ENCODE measurements at regions not wholly inside any gene's neighbourhood (a gene's known extent, or its start where the extent isn't known, plus 50 kb on each side); places are given as distances from the start of the nearest gene placed in this dataset.

DNA sequence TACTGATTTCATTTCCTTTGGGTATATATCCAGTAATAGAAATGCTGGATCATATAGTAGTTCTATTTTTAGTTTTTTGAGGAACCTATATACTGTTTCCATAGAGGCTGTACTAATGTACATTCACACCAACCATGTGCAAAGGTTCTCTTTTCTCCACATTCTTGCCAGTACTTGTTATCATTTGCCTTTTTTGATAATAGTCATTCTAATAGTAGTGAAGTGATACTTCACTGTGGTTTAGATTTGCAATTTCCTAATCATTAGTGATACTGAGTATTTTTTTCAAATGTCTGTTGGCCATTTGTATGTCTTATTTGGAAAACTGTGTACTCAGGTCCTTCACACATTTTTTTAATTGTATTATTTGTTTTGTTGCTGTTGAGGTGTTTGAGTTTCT, 148.2 kb upstream of the NAV3 start:
- H3K9ac ChIP-seq (ENCODE audit: low read length): no peak overlapping the region
- H3K27ac ChIP-seq (ENCODE audit: low read depth, low read length): no peak overlapping the region
- peaks cover 3% of the 10 kb centered on the region; the same call in 1 of the 2 replicates for H3K4me1 ChIP-seq (ENCODE audit: control insufficient read depth, insufficient read depth, low read length)
- H3K36me3 ChIP-seq (ENCODE audit: control insufficient read depth, insufficient read depth, low read length): no peaks in the 10 kb centered on the region
- no peak overlapping the region for H3K4me3 ChIP-seq (ENCODE audit: low read depth, low read length)
- H3K27me3 ChIP-seq (ENCODE audit: control insufficient read depth, insufficient read depth, low read length): no peaks in the 10 kb centered on the region
- H3K9me3 ChIP-seq (ENCODE audit: control insufficient read depth, insufficient read depth, low read depth, low read length): no peaks in the 10 kb centered on the region

DNA sequence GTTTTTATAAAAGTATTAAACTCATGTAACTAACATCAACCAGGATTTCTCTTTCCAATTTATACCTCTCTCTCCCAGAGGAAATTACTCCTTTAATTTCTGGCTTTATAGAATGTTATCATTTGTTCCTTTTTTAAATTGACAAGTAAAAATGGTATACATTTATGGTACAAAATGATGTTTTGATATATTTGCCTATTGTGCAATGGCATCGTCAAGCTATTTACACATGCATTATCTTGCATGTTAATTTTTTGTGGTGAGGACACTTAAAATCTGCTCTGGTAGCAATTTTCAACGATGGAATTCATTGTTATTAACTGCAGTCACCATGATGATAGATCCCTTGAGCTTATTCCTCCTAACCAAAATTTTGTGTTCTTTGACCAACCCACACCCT, 149.0 kb upstream of the NAV3 start:
- Histone ChIP-seq H3K27ac (ENCODE audit: low read depth, low read length) (no peak overlapping the region), H3K27me3 (ENCODE audit: control insufficient read depth, insufficient read depth, low read length) (no peaks in the 10 kb centered on the region), H3K4me1 (ENCODE audit: control insufficient read depth, insufficient read depth, low read length) (peaks cover 3% of the 10 kb centered on the region; the same call in 1 of the 2 replicates), H3K36me3 (ENCODE audit: control insufficient read depth, insufficient read depth, low read length) (no peaks in the 10 kb centered on the region), H3K9me3 (ENCODE audit: control insufficient read depth, insufficient read depth, low read depth, low read length) (no peaks in the 10 kb centered on the region), H3K4me3 (ENCODE audit: low read depth, low read length) (no peak overlapping the region), H3K9ac (ENCODE audit: low read length) (no peak overlapping the region)

DNA sequence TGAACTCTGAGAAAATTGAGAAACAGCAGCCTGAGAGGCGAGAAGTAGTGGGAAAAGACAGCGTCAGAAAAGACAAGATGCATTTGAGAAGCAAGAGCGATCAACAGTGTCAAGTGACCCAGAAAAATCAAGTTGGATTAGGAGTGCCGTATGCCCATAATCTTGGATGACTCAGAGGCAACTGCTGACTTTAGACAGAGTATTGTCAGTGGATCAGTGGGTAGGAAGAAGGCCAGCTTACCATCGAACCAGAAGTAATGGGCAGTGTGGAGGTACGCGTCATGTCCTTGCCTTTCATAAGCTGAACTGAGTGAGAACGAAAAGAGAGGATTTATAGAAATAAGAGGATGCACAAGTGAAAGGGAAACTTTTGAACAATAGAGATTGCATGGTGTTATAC, 151.0 kb upstream of the NAV3 start:
- Histone ChIP-seq H3K36me3 (ENCODE audit: control insufficient read depth, insufficient read depth, low read length) (no peaks in the 10 kb centered on the region), H3K9ac (ENCODE audit: low read length) (no peak overlapping the region), H3K27ac (ENCODE audit: low read depth, low read length) (no peak overlapping the region), H3K4me3 (ENCODE audit: low read depth, low read length) (no peak overlapping the region), H3K4me1 (ENCODE audit: control insufficient read depth, insufficient read depth, low read length) (no peaks in the 10 kb centered on the region), H3K27me3 (ENCODE audit: control insufficient read depth, insufficient read depth, low read length) (no peaks in the 10 kb centered on the region; the same call in 1 of the 2 replicates), H3K9me3 (ENCODE audit: control insufficient read depth, insufficient read depth, low read depth, low read length) (no peaks in the 10 kb centered on the region)

DNA sequence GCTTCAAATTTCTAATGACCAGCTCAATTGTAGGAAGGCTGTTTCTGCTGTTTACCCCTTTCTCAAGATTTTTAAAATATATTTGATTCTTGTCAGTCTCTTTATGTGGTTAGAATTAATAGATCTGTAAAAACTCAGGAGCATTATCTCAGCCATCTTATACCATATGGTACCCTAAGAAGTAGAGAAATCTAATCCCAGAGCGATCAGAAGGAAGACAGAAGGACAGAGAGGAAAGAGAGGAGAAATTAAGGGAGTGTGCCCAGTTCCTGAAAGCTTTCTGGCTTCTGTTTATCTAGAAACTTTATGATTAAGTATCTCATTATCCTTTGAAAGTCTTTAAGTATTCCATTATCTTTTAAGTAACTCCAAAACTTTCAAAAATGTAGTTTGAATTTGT, 152.1 kb upstream of the NAV3 start:
- no peaks in the 10 kb centered on the region; the same call in 1 of the 2 replicates for H3K27me3 ChIP-seq (ENCODE audit: control insufficient read depth, insufficient read depth, low read length)
- no peak overlapping the region for H3K4me3 ChIP-seq (ENCODE audit: low read depth, low read length)
- H3K4me1 ChIP-seq (ENCODE audit: control insufficient read depth, insufficient read depth, low read length): no peaks in the 10 kb centered on the region
- H3K9me3 ChIP-seq (ENCODE audit: control insufficient read depth, insufficient read depth, low read depth, low read length): no peaks in the 10 kb centered on the region
- no peak overlapping the region for H3K27ac ChIP-seq (ENCODE audit: low read depth, low read length)
- no peak overlapping the region for H3K9ac ChIP-seq (ENCODE audit: low read length)
- no peaks in the 10 kb centered on the region for H3K36me3 ChIP-seq (ENCODE audit: control insufficient read depth, insufficient read depth, low read length)

DNA sequence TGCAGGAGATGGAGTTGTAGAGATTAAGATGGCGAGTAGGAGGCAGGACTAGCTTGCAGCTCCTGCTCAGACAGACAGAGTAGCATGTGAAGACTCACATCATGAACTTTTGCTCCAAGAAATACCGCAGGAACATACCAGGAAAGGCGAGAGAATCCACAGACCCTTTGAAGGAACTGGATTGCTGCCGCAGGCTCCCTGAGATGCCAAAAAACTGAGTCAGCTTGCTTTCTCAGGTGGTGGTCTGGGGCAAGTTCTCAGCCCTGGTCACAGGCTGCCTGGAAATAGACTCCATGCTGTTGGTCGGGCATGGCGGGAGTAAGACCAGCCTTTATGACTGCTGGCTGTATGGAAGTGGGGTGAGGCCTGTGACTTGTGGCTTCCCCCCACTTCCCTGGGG, 163.6 kb upstream of the NAV3 start:
- H3K36me3 ChIP-seq (ENCODE audit: control insufficient read depth, insufficient read depth, low read length): no peaks in the 10 kb centered on the region
- H3K27me3 ChIP-seq (ENCODE audit: control insufficient read depth, insufficient read depth, low read length): no peaks in the 10 kb centered on the region
- no peak overlapping the region for H3K9ac ChIP-seq (ENCODE audit: low read length)
- no peaks in the 10 kb centered on the region; the same call in 1 of the 2 replicates for H3K4me1 ChIP-seq (ENCODE audit: control insufficient read depth, insufficient read depth, low read length)
- H3K27ac ChIP-seq (ENCODE audit: low read depth, low read length): no peak overlapping the region
- no peak overlapping the region for H3K4me3 ChIP-seq (ENCODE audit: low read depth, low read length)
- H3K9me3 ChIP-seq (ENCODE audit: control insufficient read depth, insufficient read depth, low read depth, low read length): no peaks in the 10 kb centered on the region

DNA sequence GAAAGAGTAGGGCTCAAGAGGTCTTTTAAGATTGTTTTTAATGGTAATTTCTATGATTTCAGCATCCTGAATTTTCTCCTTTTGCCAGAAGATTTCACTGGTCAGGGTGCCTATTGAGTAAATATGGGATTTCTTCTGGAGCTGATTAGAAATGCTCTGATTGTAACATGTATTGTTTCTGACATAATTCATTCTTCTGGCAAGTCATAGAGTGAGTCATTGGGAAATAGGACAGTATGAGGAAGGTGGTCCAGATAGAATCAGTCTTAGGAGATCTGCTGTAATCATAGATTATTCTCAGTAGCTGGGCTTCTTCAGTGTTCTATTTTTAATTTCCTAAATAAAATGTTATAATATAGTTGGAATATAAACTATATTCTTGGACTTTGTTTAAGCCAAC, 182.0 kb upstream of the NAV3 start:
- Histone ChIP-seq H3K4me1 (ENCODE audit: control insufficient read depth, insufficient read depth, low read length) (peaks cover 22% of the 10 kb centered on the region), H3K4me3 (ENCODE audit: low read depth, low read length) (no peak overlapping the region), H3K9ac (ENCODE audit: low read length) (no peak overlapping the region), H3K27me3 (ENCODE audit: control insufficient read depth, insufficient read depth, low read length) (no peaks in the 10 kb centered on the region), H3K9me3 (ENCODE audit: control insufficient read depth, insufficient read depth, low read depth, low read length) (no peaks in the 10 kb centered on the region), H3K36me3 (ENCODE audit: control insufficient read depth, insufficient read depth, low read length) (no peaks in the 10 kb centered on the region), H3K27ac (ENCODE audit: low read depth, low read length) (no peak overlapping the region)

DNA sequence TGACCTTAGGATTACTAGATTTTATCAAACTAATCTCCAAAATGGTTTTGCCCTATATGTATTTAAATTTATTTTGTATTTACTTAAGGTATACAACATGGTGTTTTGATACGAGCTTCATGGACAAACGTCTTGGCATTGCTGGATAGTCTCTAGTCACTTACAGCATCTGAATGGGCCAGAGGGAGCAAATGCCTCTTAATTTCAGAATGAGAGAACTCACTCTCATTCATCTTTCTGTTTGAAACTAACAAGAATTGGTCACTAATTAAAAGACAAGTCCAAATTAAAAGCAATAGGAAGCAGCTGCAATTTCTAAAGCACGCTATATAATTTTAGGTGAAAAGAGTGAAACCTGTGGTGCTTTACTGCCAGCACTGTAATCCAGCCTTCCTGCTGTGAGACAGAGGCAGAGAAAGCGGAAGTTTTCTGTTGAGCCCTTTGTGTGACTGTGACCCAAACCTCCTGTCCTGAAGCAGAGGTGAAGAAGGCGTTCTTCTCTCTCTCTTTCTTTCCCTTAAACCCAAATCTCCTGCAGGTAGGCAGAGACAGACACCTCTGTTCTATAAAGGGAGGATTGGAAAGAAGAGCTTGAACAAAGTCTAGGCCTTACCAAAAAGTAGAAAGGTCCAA, 184.6 kb upstream of the NAV3 start:
- H3K27me3 ChIP-seq (ENCODE audit: control insufficient read depth, insufficient read depth, low read length): no peaks in the 10 kb centered on the region

DNA sequence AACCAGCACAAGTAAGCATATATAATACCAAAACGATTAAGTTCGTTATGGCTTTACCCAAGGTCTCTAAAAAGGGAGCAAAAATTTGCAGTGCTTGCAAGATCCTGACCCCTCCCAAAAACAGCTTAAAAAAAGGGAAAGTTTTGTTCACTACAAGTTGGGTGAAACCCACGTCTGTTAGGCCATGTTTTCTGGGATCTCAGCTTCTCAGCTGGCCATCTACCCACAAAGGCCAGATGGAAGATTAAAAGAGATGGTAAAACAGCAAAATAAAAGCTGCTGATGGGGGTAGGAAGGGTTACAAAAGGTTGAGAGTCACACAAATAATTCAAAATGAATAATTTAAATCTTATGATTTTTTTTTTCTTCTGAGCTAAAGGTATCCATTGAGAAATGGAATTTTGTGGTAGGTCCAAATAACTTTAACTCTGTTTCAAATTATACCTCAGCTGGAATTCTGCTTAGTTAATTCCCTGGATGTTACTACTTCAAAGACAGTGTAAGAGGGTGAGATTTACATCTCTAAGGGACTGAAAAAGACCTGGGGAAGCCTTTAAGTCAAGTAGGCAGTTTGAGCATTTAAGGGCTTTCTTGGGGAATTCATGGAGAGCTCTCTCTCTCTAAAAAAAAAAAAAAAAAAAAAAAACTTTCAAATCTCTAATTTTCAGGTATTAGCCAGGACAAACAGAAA, 185.6 kb upstream of the NAV3 start:
- Histone ChIP-seq H3K36me3 (ENCODE audit: control insufficient read depth, insufficient read depth, low read length) (no peaks in the 10 kb centered on the region), H3K9ac (ENCODE audit: low read length) (no peak overlapping the region), H3K27me3 (ENCODE audit: control insufficient read depth, insufficient read depth, low read length) (no peaks in the 10 kb centered on the region), H3K4me3 (ENCODE audit: low read depth, low read length) (peak overlapping the region; percentile 24; the same call in 1 of the 2 replicates), H3K9me3 (ENCODE audit: control insufficient read depth, insufficient read depth, low read depth, low read length) (no peaks in the 10 kb centered on the region), H3K27ac (ENCODE audit: low read depth, low read length) (peak overlapping the region; percentile 85; the same call in 1 of the 2 replicates), H3K4me1 (ENCODE audit: control insufficient read depth, insufficient read depth, low read length) (peaks cover 31% of the 10 kb centered on the region)

More for the DNA sequence above, 184.6 kb upstream of the NAV3 start:
- H3K27ac ChIP-seq (ENCODE audit: low read depth, low read length): peak overlapping the region; percentile 78; the same call in 1 of the 2 replicates
- H3K9ac ChIP-seq (ENCODE audit: low read length): no peak overlapping the region
- peaks cover 24% of the 10 kb centered on the region for H3K4me1 ChIP-seq (ENCODE audit: control insufficient read depth, insufficient read depth, low read length)
- H3K36me3 ChIP-seq (ENCODE audit: control insufficient read depth, insufficient read depth, low read length): no peaks in the 10 kb centered on the region
- no peaks in the 10 kb centered on the region for H3K9me3 ChIP-seq (ENCODE audit: control insufficient read depth, insufficient read depth, low read depth, low read length)
- no peak overlapping the region for H3K4me3 ChIP-seq (ENCODE audit: low read depth, low read length)

DNA sequence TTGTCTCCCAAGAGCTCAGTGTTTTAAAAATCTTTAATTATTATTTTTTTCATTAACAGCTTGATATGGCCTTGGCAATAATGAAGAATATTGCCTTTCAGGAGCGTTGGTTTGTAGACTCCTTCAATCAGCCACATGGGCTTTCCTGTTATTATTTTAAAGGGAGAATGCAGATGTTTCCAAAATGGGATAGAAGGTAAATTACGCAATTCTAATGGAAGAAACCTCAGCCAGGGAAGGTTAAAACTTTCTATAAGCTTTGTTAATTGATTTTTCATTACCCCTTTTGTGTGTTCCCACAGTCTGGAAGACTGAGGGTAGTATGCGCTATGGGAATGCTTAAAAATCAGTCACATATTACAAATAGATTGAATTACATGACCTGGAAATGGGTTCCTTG, 188.4 kb upstream of the NAV3 start:
- H3K27ac ChIP-seq (ENCODE audit: low read depth, low read length): no peak overlapping the region
- H3K36me3 ChIP-seq (ENCODE audit: control insufficient read depth, insufficient read depth, low read length): no peaks in the 10 kb centered on the region
- H3K9me3 ChIP-seq (ENCODE audit: control insufficient read depth, insufficient read depth, low read depth, low read length): no peaks in the 10 kb centered on the region
- H3K9ac ChIP-seq (ENCODE audit: low read length): no peak overlapping the region
- no peaks in the 10 kb centered on the region for H3K27me3 ChIP-seq (ENCODE audit: control insufficient read depth, insufficient read depth, low read length)
- H3K4me1 ChIP-seq (ENCODE audit: control insufficient read depth, insufficient read depth, low read length): peaks cover 37% of the 10 kb centered on the region
- no peak overlapping the region for H3K4me3 ChIP-seq (ENCODE audit: low read depth, low read length)

DNA sequence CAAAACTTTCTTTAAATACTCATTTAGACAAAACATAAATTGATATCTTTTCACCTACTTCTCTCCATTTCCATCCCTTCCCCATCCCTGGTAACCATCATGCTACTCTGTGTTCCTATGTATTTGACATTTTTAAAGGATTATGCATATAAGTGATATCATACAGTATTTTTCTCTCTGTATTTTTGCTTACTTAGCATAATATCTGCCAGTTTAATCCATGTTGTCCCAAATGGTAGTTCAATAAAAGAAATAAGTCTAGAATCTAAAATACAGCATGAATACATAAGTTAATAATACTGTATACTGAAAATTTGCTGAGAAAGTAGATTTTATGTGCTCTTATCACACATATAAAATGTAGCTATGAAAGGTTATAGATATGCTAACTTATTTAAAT, 190.3 kb upstream of the NAV3 start:
- Histone ChIP-seq H3K36me3 (ENCODE audit: control insufficient read depth, insufficient read depth, low read length) (no peaks in the 10 kb centered on the region), H3K4me3 (ENCODE audit: low read depth, low read length) (no peak overlapping the region), H3K9me3 (ENCODE audit: control insufficient read depth, insufficient read depth, low read depth, low read length) (no peaks in the 10 kb centered on the region), H3K27ac (ENCODE audit: low read depth, low read length) (no peak overlapping the region), H3K27me3 (ENCODE audit: control insufficient read depth, insufficient read depth, low read length) (no peaks in the 10 kb centered on the region), H3K9ac (ENCODE audit: low read length) (no peak overlapping the region), H3K4me1 (ENCODE audit: control insufficient read depth, insufficient read depth, low read length) (peaks cover 24% of the 10 kb centered on the region)

DNA sequence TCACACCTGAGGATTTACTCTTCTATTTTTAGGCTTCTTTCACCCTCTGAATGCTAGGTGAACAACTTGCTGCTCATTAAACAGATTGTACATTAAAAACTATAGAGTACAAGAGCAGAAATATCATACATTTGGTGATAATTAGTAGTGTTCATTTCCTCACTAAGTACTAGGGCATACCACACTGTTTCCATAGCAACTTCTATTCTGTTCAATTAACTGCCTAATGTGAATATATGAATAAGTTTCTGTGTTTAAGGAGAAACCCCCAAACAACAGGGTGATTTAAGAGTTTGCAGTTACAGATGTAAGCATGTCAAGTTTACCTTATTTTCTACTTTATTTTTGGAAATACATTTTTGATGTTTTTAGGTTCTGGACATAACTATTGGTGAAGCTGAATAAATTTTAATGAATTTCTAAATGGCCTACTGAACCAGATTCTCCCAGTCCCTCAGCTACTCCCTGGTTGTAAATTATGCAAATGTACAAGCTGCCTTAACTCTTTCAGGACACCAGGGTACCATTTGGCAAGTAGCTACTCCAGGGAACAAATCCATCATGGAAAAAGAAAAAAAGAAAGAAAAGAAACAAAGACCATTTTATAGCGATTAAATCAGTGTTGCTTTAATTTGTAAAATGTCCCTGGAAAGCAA, 199.8 kb upstream of the NAV3 start:
- Histone ChIP-seq H3K36me3 (ENCODE audit: control insufficient read depth, insufficient read depth, low read length) (no peaks in the 10 kb centered on the region), H3K9me3 (ENCODE audit: control insufficient read depth, insufficient read depth, low read depth, low read length) (no peaks in the 10 kb centered on the region), H3K27me3 (ENCODE audit: control insufficient read depth, insufficient read depth, low read length) (no peaks in the 10 kb centered on the region), H3K4me3 (ENCODE audit: low read depth, low read length) (no peak overlapping the region), H3K4me1 (ENCODE audit: control insufficient read depth, insufficient read depth, low read length) (no peaks in the 10 kb centered on the region), H3K27ac (ENCODE audit: low read depth, low read length) (no peak overlapping the region), H3K9ac (ENCODE audit: low read length) (no peak overlapping the region)

All from HUES6 (cell line).